A549 (cell line): ENCODE measurements at regions not wholly inside any gene's neighbourhood (a gene's known extent, or its start where the extent isn't known, plus 50 kb on each side); places are given as distances from the start of the nearest gene placed in this dataset.

Experiments
- BHLHE40 ChIP-seq: IDR thresholded peaks from 2 replicates; pipeline ENCODE4 v1.6.1; 2012; ENCODE audit warnings: low read depth, low read length, inconsistent platforms
- CEBPB ChIP-seq, 2 experiments: fragments of >200 bp in 1 of 2; sonication (Bioruptor Twin) in 1 of 2; formaldehyde crosslinking in 1 of 2; IDR thresholded peaks; 2 replicates each; pipeline ENCODE4 v1.6.1; 2012 to 2016
- CTCF ChIP-seq: fragments of >200 bp; sonication (Bioruptor Twin); formaldehyde crosslinking; IDR thresholded peaks from 3 replicates; pipeline ENCODE4 v1.5.1; 2016
- EP300 ChIP-seq, 2 experiments: fragments of >200 bp; sonication (Bioruptor Twin); formaldehyde crosslinking; IDR thresholded peaks; 2 replicates in 1 of 2; 3 replicates in 1 of 2; pipeline ENCODE4 v1.6.1; 2016 to 2017
- ESRRA ChIP-seq: fragments of 150-350 bp; IDR thresholded peaks from 2 replicates; pipeline ENCODE4 v1.6.1; 2014; ENCODE audit warnings: mild to moderate bottlenecking, low read length, borderline replicate concordance
- HMGXB4 ChIP-seq: fragments of 250-450 bp; sonication (Bioruptor Pico); IDR thresholded peaks from 2 replicates; pipeline ENCODE4 v1.5.0; 2021; ENCODE audit warnings: mild to moderate bottlenecking, moderate library complexity, borderline replicate concordance
- KDM1A ChIP-seq: fragments of 200-600 bp; sonication (generic); IDR thresholded peaks from 2 replicates; pipeline ENCODE4 v1.6.1; 2016; ENCODE audit warnings: low read depth, mild to moderate bottlenecking
- POLR2A ChIP-seq: IDR thresholded peaks from 2 replicates; pipeline ENCODE4 v1.6.1; 2012; ENCODE audit warnings: mild to moderate bottlenecking, low read length
- POLR2AphosphoS2 ChIP-seq: conservative IDR thresholded peaks from 2 replicates; pipeline ENCODE4 v1.6.1; 2012; ENCODE audit warnings: low read length, improper control_type of control experiment, inconsistent platforms
- RCOR1 ChIP-seq: fragments of 150-350 bp; IDR thresholded peaks from 2 replicates; pipeline ENCODE4 v1.6.1; 2014; ENCODE audit warnings: antibody characterized with exemption, low read length, low read depth
- ZC3H11A ChIP-seq: fragments of 450-650 bp; IDR thresholded peaks from 2 replicates; pipeline ENCODE4 v1.6.1; 2014; ENCODE audit warnings: antibody characterized with exemption, mild to moderate bottlenecking
- ZFP36 ChIP-seq: fragments of 450-650 bp; IDR thresholded peaks from 2 replicates; pipeline ENCODE4 v1.6.1; 2014; ENCODE audit warnings: borderline replicate concordance; ENCODE audit not compliant: partially characterized antibody
- TF ChIP-seq, protein P1 (sequence below): IDR thresholded peaks from 2 replicates; pipeline ENCODE4 v1.6.1; 2012

GRCh38 chr6:170155464-170156196 lies 135.2 kb downstream of the DLL1 start:
- TF ChIP-seq CTCF (no peak), EP300 (IDR thresholded peaks at IDR 0.05) (no peak), HMGXB4 (no peak), ESRRA (no peak), POLR2A (no peak), KDM1A (no peak), CEBPB (IDR thresholded peaks at IDR 0.05) (no peak), BHLHE40 (no peak), RCOR1 (no peak), ZFP36 (no peak), POLR2AphosphoS2 (no peak), ZC3H11A (no peak)
- TF ChIP-seq, protein P1, sequence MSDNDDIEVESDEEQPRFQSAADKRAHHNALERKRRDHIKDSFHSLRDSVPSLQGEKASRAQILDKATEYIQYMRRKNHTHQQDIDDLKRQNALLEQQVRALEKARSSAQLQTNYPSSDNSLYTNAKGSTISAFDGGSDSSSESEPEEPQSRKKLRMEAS, result no peak
